HEK293 (cell line): ENCODE measurements at regions not wholly inside any gene's neighbourhood (a gene's known extent, or its start where the extent isn't known, plus 50 kb on each side); places are given as distances from the start of the nearest gene placed in this dataset.
A peak's percentile ranks its signal among the peaks of the same experiment; 100 is the strongest.
"Not testable (repeated sequence)": the region's sequence is repeated elsewhere in the genome, so short reads cannot be mapped to it uniquely, and the experiment has no call there.

Experiments
- CTCF ChIA-PET: fragments of 350-600 bp; formaldehyde crosslinking; extraction: SDS; loops from one replicate; lab custom pipeline; 2021; ENCODE audit warnings: antibody characterized with exemption; lab: Yijun Ruan, JAX
- POLR2A ChIA-PET: fragments of 300-600 bp; formaldehyde crosslinking; extraction: SDS; loops from one replicate; lab custom pipeline; 2020; ENCODE audit warnings: antibody characterized with exemption, inconsistent platforms; lab: Yijun Ruan, JAX
- H3K27ac ChIP-seq: fragments of 200-500 bp; sonication (Bioruptor generic); 2 replicates; pipeline ENCODE4 v1.5.1; 2014; ENCODE audit warnings: low read depth, low read length, control low read depth, inconsistent platforms; ENCODE audit errors: extremely low read depth
- H3K36me3 ChIP-seq, 2 experiments: fragments of 200-500 bp in 1 of 2; sonication (Bioruptor generic) in 1 of 2; 1 replicate in 1 of 2; 2 replicates in 1 of 2; pipeline ENCODE4 v1.5.1; 2014 to 2017; ENCODE audit warnings: inconsistent platforms in 2 of 2, low read length in 2 of 2; ENCODE audit not compliant: control insufficient read depth in 2 of 2, insufficient read depth in 1 of 2
- H3K4me1 ChIP-seq: fragments of 200-500 bp; sonication (Bioruptor generic); 2 replicates; pipeline ENCODE4 v1.5.1; 2014; ENCODE audit warnings: mild to moderate bottlenecking, low read length, inconsistent platforms; ENCODE audit not compliant: control insufficient read depth, insufficient read depth
- H3K4me3 ChIP-seq: 2 replicates; pipeline ENCODE4 v1.5.1; 2011; ENCODE audit warnings: low read depth, mild to moderate bottlenecking, control low read depth, low read length, moderate library complexity
- H3K9me3 ChIP-seq: fragments of 200-500 bp; sonication (Bioruptor generic); 2 replicates; pipeline ENCODE4 v1.5.1; 2014; ENCODE audit warnings: low read depth, low read length, inconsistent platforms; ENCODE audit not compliant: control insufficient read depth, insufficient read depth
- GLIS1 ChIP-seq: fragments of 450-650 bp; formaldehyde crosslinking; IDR thresholded peaks from 2 replicates; pipeline ENCODE4 v1.5.1; 2016; ENCODE audit warnings: missing biosample characterization, missing genetic modification characterization
- IKZF3 ChIP-seq: fragments of 450-650 bp; IDR thresholded peaks from 2 replicates; pipeline ENCODE4 v1.5.0; 2018; ENCODE audit warnings: missing biosample characterization, mild to moderate bottlenecking, missing genetic modification characterization, moderate library complexity
- MZF1 ChIP-seq: fragments of 450-650 bp; formaldehyde crosslinking; IDR thresholded peaks from 2 replicates; pipeline ENCODE4 v1.5.1; 2017; ENCODE audit warnings: missing biosample characterization, missing genetic modification characterization, borderline replicate concordance
- SP2 ChIP-seq: fragments of 450-650 bp; formaldehyde crosslinking; IDR thresholded peaks from 2 replicates; pipeline ENCODE4 v1.5.1; 2016; ENCODE audit warnings: missing biosample characterization, missing genetic modification characterization
- TCF7L2 ChIP-seq: IDR thresholded peaks from 2 replicates; pipeline ENCODE4 v1.6.1; 2011; ENCODE audit warnings: low read depth, mild to moderate bottlenecking, inconsistent platforms, low read length, moderate library complexity, borderline replicate concordance
- ZBTB11 ChIP-seq: fragments of 450-650 bp; formaldehyde crosslinking; conservative IDR thresholded peaks from 2 replicates; pipeline ENCODE4 v1.5.1; 2016; ENCODE audit warnings: low read depth, missing biosample characterization, missing genetic modification characterization
- ZBTB48 ChIP-seq: fragments of 450-650 bp; formaldehyde crosslinking; IDR thresholded peaks from 2 replicates; pipeline ENCODE4 v1.5.1; 2016; ENCODE audit warnings: missing biosample characterization, missing genetic modification characterization
- ZFHX2 ChIP-seq: fragments of 450-650 bp; formaldehyde crosslinking; conservative IDR thresholded peaks from 2 replicates; pipeline ENCODE4 v1.5.1; 2016; ENCODE audit warnings: missing biosample characterization, missing genetic modification characterization
- ZIC2 ChIP-seq: fragments of 450-650 bp; formaldehyde crosslinking; IDR thresholded peaks from 2 replicates; pipeline ENCODE4 v1.5.1; 2016; ENCODE audit warnings: missing biosample characterization, missing genetic modification characterization
- ZNF114 ChIP-seq: fragments of 450-650 bp; formaldehyde crosslinking; IDR thresholded peaks from 2 replicates; pipeline ENCODE4 v1.5.0; 2017; ENCODE audit warnings: missing biosample characterization, missing genetic modification characterization
- ZNF140 ChIP-seq: fragments of 450-650 bp; formaldehyde crosslinking; IDR thresholded peaks from 2 replicates; pipeline ENCODE4 v1.5.1; 2016; ENCODE audit warnings: missing biosample characterization, missing genetic modification characterization
- ZNF202 ChIP-seq: fragments of 450-650 bp; formaldehyde crosslinking; IDR thresholded peaks from 2 replicates; pipeline ENCODE4 v1.5.1; 2016; ENCODE audit warnings: missing biosample characterization, missing genetic modification characterization, borderline replicate concordance
- ZNF214 ChIP-seq: fragments of 450-650 bp; formaldehyde crosslinking; IDR thresholded peaks from 2 replicates; pipeline ENCODE4 v1.5.1; 2017; ENCODE audit warnings: missing biosample characterization, mild to moderate bottlenecking, missing genetic modification characterization, borderline replicate concordance
- ZNF266 ChIP-seq: fragments of 450-650 bp; formaldehyde crosslinking; IDR thresholded peaks from 2 replicates; pipeline ENCODE4 v1.5.1; 2016; ENCODE audit warnings: missing biosample characterization, missing genetic modification characterization, low read depth
- ZNF335 ChIP-seq: fragments of 450-650 bp; formaldehyde crosslinking; conservative IDR thresholded peaks from 2 replicates; pipeline ENCODE4 v1.5.1; 2016; ENCODE audit warnings: missing biosample characterization, missing genetic modification characterization
- ZNF341 ChIP-seq: fragments of 450-650 bp; formaldehyde crosslinking; IDR thresholded peaks from 2 replicates; pipeline ENCODE4; 2016; ENCODE audit warnings: low read depth, missing biosample characterization, missing genetic modification characterization
- ZNF362 ChIP-seq: fragments of 450-650 bp; formaldehyde crosslinking; IDR thresholded peaks from 2 replicates; pipeline ENCODE4 v1.5.1; 2016; ENCODE audit warnings: missing biosample characterization, missing genetic modification characterization
- ZNF600 ChIP-seq: fragments of 450-650 bp; formaldehyde crosslinking; IDR thresholded peaks from 2 replicates; pipeline ENCODE4 v1.5.1; 2016; ENCODE audit warnings: missing biosample characterization, missing genetic modification characterization
- ZNF629 ChIP-seq: fragments of 450-650 bp; formaldehyde crosslinking; IDR thresholded peaks from 2 replicates; pipeline ENCODE4 v1.5.1; 2017; ENCODE audit warnings: missing biosample characterization, missing genetic modification characterization
- ZNF670 ChIP-seq: fragments of 450-650 bp; formaldehyde crosslinking; IDR thresholded peaks from 2 replicates; pipeline ENCODE4 v1.5.1; 2016; ENCODE audit warnings: missing biosample characterization, missing genetic modification characterization, low read depth
- ZSCAN23 ChIP-seq: fragments of 450-650 bp; formaldehyde crosslinking; IDR thresholded peaks from 2 replicates; pipeline ENCODE4 v1.5.1; 2016; ENCODE audit warnings: missing biosample characterization, missing genetic modification characterization
- ZXDB ChIP-seq: fragments of 450-650 bp; formaldehyde crosslinking; IDR thresholded peaks from 2 replicates; pipeline ENCODE4 v1.5.1; 2016; ENCODE audit warnings: missing biosample characterization, missing genetic modification characterization
- TF ChIP-seq, protein P1 (sequence below): fragments of 450-650 bp; formaldehyde crosslinking; optimal IDR thresholded peaks from 2 replicates; pipeline ENCODE3; 2016; ENCODE audit warnings: missing biosample characterization, mild to moderate bottlenecking, missing genetic modification characterization

DNA sequence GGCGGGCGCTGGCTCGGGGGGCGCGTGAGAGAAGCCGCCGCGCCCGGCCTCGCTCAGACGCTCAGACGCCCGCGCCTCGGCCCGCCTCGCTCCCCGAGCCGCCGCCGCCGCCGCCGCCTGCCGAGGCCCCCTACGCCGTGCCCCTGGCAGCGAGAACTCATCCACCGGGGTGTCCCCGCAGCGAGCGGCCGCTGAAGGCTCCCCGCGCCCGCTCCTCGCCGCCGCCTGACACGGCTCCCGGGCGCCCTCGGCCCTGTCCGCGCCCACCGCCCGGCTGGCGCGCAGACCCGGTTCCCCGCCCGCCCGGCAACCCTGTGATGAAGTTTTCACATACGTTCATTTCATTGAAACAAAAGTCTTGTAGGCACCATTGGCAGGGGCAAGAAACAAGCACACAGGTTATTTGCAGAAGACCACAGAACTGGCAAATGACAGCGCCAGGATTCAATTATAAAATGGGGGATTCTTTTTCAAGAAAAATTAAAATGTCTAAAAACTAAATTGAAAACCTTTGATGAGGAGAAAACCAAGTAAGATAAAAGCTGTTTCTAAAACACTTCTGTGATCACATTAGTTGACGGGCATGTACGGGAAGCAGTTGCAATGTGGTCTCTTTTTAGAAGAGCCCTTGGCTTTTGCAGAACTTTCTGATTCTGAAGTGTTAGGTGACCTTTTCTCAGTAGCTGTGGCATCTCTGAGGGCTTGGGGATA lies 50.5 kb upstream of the TUBA3D start:
- TF ChIP-seq TCF7L2, result no peak
- no peak for TF ChIP-seq ZXDB (tag by site-specific recombination)
- no peak for TF ChIP-seq ZNF629
- TF ChIP-seq GLIS1, result no peak
- no peak for TF ChIP-seq SP2 (tag by site-specific recombination)
- TF ChIP-seq ZNF140 (tag by site-specific recombination), result no peak
- TF ChIP-seq ZNF335 (tag by site-specific recombination), result peak; percentile 61
- no peak for TF ChIP-seq ZNF114 (tag by site-specific recombination)
- TF ChIP-seq ZBTB48, result peak; percentile 57; the same call in 1 of the 2 replicates
- TF ChIP-seq ZNF670 (tag by site-specific recombination), result no peak
- no peak for TF ChIP-seq MZF1 (tag by site-specific recombination)
- no peak for TF ChIP-seq ZNF600
- TF ChIP-seq, protein P1, sequence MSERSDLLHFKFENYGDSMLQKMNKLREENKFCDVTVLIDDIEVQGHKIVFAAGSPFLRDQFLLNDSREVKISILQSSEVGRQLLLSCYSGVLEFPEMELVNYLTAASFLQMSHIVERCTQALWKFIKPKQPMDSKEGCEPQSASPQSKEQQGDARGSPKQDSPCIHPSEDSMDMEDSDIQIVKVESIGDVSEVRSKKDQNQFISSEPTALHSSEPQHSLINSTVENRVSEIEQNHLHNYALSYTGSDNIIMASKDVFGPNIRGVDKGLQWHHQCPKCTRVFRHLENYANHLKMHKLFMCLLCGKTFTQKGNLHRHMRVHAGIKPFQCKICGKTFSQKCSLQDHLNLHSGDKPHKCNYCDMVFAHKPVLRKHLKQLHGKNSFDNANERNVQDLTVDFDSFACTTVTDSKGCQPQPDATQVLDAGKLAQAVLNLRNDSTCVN (tag by site-specific recombination), result peak; percentile 20
- TF ChIP-seq IKZF3 (tag by site-specific recombination), result no peak
- TF ChIP-seq ZNF362 (tag by site-specific recombination), result no peak
- Histone ChIP-seq H3K36me3 (no peaks in the 10 kb centered on the region), H3K4me3 (peak overlapping the region; percentile 24), H3K9me3 (no peaks in the 10 kb centered on the region), H3K27ac (no peak overlapping the region), H3K4me1 (no peaks in the 10 kb centered on the region)
- POLR2A ChIA-PET, result no interaction called here
- CTCF ChIA-PET, result no interaction called here

DNA sequence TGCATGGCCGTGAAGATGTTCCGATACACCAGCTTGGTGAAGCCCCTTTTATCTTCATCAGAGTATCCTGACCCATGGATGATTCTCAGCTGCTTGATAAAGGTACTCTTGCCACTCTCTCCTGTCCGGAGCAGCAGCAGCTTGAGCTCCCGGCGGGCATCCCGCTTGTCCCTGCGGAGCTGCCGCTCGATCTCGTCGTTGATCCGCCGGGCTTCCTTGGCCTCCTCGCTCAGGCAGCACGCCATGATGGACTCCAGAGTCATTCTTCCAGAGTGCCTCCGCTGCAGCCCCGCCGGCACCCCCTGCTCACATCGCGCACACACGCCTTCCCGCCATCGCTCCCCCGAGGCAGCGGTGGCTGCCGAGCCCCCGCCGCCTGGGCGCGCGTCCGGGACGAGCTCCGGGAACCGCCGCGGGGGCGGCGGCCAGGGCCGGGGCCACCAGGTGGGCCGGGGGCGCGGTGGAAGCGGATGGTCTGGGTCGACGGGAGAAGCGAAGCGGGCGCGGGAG lies 51.3 kb upstream of the TUBA3D start:
- H3K4me3 ChIP-seq, POLR2A ChIA-PET, H3K27ac ChIP-seq, H3K4me1 ChIP-seq, H3K9me3 ChIP-seq, H3K36me3 ChIP-seq: not testable (repeated sequence)
- CTCF ChIA-PET, result interaction anchor here (0.8 kb wide), 1 partner anchor 11 kb away, joined by 4 read pairs; no protein-coding TSS in a partner anchor
- peak; percentile 55; the same call in 1 of the 2 replicates for TF ChIP-seq ZNF202 (tag by site-specific recombination)

DNA sequence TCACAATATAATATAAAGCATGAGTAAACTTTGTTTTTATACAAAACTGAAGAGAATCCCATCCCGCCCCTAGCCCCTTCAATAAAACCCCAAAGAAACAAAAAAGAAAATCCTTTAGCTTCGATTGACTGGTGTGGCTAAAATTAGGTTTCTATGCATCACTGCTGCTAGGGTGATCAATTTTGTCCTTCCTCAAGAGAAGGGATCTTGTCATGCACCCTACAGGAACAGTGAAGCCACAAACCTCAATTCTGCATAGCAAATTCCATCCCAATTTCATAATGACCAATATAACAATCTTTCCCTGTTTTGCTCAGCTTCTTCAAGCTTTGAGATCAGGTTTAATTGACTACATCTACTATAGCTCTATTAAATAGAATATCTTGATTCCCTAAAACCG lies 55.2 kb upstream of the TUBA3D start:
- H3K9me3 ChIP-seq, H3K4me3 ChIP-seq, POLR2A ChIA-PET, H3K4me1 ChIP-seq, H3K36me3 ChIP-seq, H3K27ac ChIP-seq: not testable (repeated sequence)
- CTCF ChIA-PET, result interaction anchor here (1.6 kb wide), 1 partner anchor 72 kb away, joined by 4 read pairs; no protein-coding TSS in a partner anchor

GRCh38 chr2:131419441-131419840 lies 55.5 kb upstream of the RAB6D start:
- ChIA-PET POLR2A (no interaction called here), CTCF (no interaction called here)
- no peaks in the 10 kb centered on the region for H3K9me3 ChIP-seq
- H3K36me3 ChIP-seq, result no peaks in the 10 kb centered on the region
- no peaks in the 10 kb centered on the region; the same call in 1 of the 2 replicates for H3K4me1 ChIP-seq
- no peak overlapping the region for H3K4me3 ChIP-seq
- no peak overlapping the region for H3K27ac ChIP-seq
- TF ChIP-seq ZNF266 (tag by site-specific recombination), result no peak
- TF ChIP-seq ZIC2 (tag by site-specific recombination), result 0 out of 2 replicates have a peak, but pooled peaks have one; percentile 29
- TF ChIP-seq ZBTB11 (tag by site-specific recombination), result 0 out of 2 replicates have a peak, but pooled peaks have one; percentile 24
- peak; percentile 95 for TF ChIP-seq ZNF341 (tag by site-specific recombination)
- no peak for TF ChIP-seq ZNF214 (tag by site-specific recombination)
- no peak for TF ChIP-seq ZSCAN23 (tag by site-specific recombination)
- peak; percentile 76 for TF ChIP-seq ZNF335 (tag by site-specific recombination)
- TF ChIP-seq ZFHX2 (tag by site-specific recombination), result 0 out of 2 replicates have a peak, but pooled peaks have one; percentile 8
